Activated CD4-positive, alpha-beta T cell treated with anti-CD3 and anti-CD28 coated beads for 36 hours (primary cell): ENCODE measurements at regions not wholly inside any gene's neighbourhood (a gene's known extent, or its start where the extent isn't known, plus 50 kb on each side); places are given as distances from the start of the nearest gene placed in this dataset.
A peak's percentile ranks its signal among the peaks of the same experiment; 100 is the strongest.

Experiments
- ATAC-seq: fragments of 200-7000 bp; cut with Tn5 transposase; one replicate; pipeline ENCODE4 v1.10.0; 2021; ENCODE audit warnings: mild to moderate bottlenecking, moderate library complexity
- CTCF ChIA-PET: fragments of 350-600 bp; sonication (Branson Sonifier 250); formaldehyde crosslinking; loops from one replicate; lab custom pipeline; 2021; ENCODE audit warnings: antibody characterized with exemption; lab: Charles Lee
- POLR2A ChIA-PET: fragments of 350-600 bp; sonication (Branson Sonifier 250); formaldehyde crosslinking; loops from one replicate; lab custom pipeline; 2021; ENCODE audit warnings: antibody characterized with exemption, inconsistent platforms; lab: Charles Lee
- DNase-seq: peaks from one replicate; pipeline ENCODE4 v3.0.0-alpha.2; 2020
- H3K27ac Mint-ChIP-seq: one replicate; pipeline ENCODE4 v1.8.0; 2021; ENCODE audit warnings: mixed read lengths
- H3K27me3 Mint-ChIP-seq: one replicate; pipeline ENCODE4 v1.8.0; 2021; ENCODE audit warnings: mixed read lengths
- H3K36me3 Mint-ChIP-seq: one replicate; pipeline ENCODE4 v1.8.0; 2021; ENCODE audit warnings: low read depth, mixed read lengths
- H3K4me1 Mint-ChIP-seq: one replicate; pipeline ENCODE4 v1.8.0; 2021; ENCODE audit warnings: mixed read lengths
- H3K4me3 Mint-ChIP-seq: one replicate; pipeline ENCODE4 v1.8.0; 2021; ENCODE audit warnings: mild to moderate bottlenecking, moderate library complexity, mixed read lengths
- H3K9me3 Mint-ChIP-seq: one replicate; pipeline ENCODE4 v1.8.0; 2021; ENCODE audit warnings: low read depth, mixed read lengths
- intact Hi-C, 2 experiments: fragments of 100-400 bp; cut with DNase I in 1 of 2; cut with micrococcal nuclease in 1 of 2; formaldehyde crosslinking; loops; one replicate each; pipeline versions ENCODE4 v1.14.2 to v1.15.1; 2022 to 2024; cut with DNase I, micrococcal nuclease

DNA sequence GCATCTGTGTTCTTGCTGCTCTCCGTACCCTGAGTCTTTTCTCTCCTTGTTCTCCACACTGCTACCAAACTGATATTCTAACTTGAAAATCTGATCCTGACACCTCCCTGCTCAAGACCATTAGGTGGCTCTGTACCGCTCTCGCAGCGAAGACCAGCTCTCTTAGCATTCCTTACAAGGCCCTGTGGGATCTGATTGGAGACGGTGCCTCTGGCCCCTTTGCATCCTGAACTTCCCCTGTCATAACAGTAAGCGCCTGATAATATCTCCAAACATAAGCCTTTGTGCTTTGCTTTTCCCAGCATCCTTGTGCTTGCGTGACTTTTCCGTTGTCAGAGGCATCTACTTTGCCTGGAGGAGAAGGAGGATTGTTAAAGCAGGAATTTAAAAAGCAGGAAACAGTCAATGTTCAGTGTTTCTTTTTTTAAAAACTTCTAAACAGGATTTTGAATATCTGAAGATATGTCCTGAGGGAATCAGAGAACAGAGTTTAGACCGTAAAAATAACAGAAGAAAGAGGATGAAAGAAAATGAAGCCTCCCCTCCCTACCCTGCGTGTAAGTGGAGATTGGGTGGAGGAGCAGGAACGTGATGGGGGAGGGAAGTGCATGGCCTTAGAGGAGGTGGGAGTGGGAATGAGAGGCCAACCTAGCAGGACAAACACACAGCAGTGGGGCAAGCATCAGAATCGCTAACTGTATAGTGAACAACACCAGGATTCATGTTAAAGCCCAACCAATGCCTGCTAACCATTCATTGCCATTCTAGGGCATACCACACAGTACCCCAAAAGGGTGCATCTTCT, 89.2 kb upstream of the STMND1 start:
- H3K27me3 Mint-ChIP-seq = peaks cover 32% of the 10 kb centered on the region
- POLR2A ChIA-PET = no interaction called here

DNA sequence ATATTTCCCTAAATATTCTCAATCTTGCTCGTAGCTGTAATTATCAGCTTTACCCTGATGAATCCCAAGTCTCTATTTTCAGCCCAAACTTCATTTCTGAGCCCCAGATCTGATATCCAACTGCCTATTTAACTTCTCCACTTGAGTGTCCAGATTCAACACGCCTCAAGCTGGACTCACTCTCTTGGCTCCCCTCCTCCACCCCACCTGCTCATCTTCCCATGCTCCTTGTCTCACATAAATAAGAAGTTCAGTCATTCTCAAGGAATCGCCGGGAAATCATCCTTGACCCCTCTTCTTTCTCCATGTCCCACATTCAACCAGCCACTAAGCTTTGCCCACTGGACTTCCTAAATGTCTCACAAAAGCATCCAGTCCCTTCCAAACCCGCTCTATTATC, 89.9 kb upstream of the STMND1 start:
- Mint-ChIP-seq H3K4me3 (no peak overlapping the region), H3K9me3 (peaks cover 8% of the 10 kb centered on the region), H3K4me1 (peaks cover 24% of the 10 kb centered on the region), H3K27ac (no peak overlapping the region), H3K27me3 (peaks cover 31% of the 10 kb centered on the region), H3K36me3 (no peaks in the 10 kb centered on the region)
- POLR2A ChIA-PET = no interaction called here
- intact Hi-C loops = loop anchor here in 1 of 2 experiments (10.0 kb wide), 2 partner anchors 1097 to 1253 kb away; partner anchors contain the start of gene DEK
- DNase-seq (no peak), ATAC-seq (no peak)
- CTCF ChIA-PET = no interaction called here

More for the DNA sequence above, 89.2 kb upstream of the STMND1 start:
- H3K9me3 Mint-ChIP-seq = peaks cover 8% of the 10 kb centered on the region
- ATAC-seq (no peak), DNase-seq (no peak)
- CTCF ChIA-PET = no interaction called here
- H3K4me3 Mint-ChIP-seq = no peak overlapping the region
- intact Hi-C loops = loop anchor here in 1 of 2 experiments (10.0 kb wide), 2 partner anchors 1098 to 1252 kb away; partner anchors contain the start of gene DEK
- H3K36me3 Mint-ChIP-seq = no peaks in the 10 kb centered on the region
- no peak overlapping the region for H3K27ac Mint-ChIP-seq
- H3K4me1 Mint-ChIP-seq = peaks cover 21% of the 10 kb centered on the region

DNA sequence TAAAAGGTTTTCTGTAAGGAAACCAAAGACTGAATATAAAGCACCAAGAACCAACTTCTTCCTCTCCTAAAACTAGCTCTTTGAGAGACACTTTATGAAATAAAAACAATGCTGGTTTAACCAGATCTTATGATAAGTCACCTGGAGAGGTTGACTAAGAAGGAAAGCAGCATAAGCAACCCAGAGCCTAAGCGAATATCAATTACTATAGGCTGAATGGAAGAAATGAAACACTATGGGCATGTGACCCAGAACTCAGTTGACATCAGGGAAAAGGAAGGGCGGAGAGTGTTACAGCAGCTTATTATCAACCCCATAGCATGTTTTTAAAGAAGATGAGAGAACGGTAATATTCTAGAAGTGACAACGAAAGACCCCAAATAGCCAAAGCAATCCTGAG, 94.1 kb upstream of the STMND1 start:
- Mint-ChIP-seq H3K27me3 (peaks cover 37% of the 10 kb centered on the region), H3K27ac (no peak overlapping the region), H3K36me3 (no peaks in the 10 kb centered on the region), H3K9me3 (peaks cover 8% of the 10 kb centered on the region), H3K4me3 (no peak overlapping the region), H3K4me1 (peaks cover 7% of the 10 kb centered on the region)
- CTCF ChIA-PET = interaction anchor here (1.3 kb wide), 1 partner anchor 43 kb away, joined by 3 read pairs; no protein-coding TSS in a partner anchor
- POLR2A ChIA-PET = no interaction called here
- ATAC-seq (peak; percentile 91), DNase-seq (no peak)
- intact Hi-C loops = loop anchor here in 1 of 2 experiments (1.0 kb wide), 1 partner anchor 8 kb away; no protein-coding TSS in a partner anchor

DNA sequence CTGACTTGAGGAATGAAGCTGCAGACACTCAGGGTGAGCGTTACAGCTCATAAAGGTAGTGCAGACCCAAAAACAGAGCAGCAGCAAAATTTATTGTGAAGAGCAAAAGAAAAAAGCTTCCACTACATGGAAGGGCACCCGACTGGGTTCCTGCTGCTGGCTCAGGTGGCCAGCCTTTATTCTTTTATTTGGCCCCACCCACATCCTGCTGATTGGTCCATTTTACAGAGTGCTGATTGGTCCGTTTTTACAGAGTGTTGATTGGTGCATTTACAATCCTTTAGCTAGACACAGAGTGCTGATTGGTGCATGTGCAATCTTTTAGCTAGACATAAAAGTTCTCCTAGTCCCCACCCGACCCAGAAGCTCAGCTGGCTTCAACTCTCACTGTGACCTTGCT, 95.3 kb upstream of the STMND1 start:
- H3K4me1 Mint-ChIP-seq = peaks cover 7% of the 10 kb centered on the region
- ATAC-seq (no peak), DNase-seq (no peak)
- H3K4me3 Mint-ChIP-seq = no peak overlapping the region
- intact Hi-C loops = no loop called here
- POLR2A ChIA-PET = interaction anchor here (0.6 kb wide), 1 partner anchor 592 kb away, joined by 3 read pairs; no protein-coding TSS in a partner anchor
- no peaks in the 10 kb centered on the region for H3K36me3 Mint-ChIP-seq
- H3K27ac Mint-ChIP-seq = no peak overlapping the region
- peaks cover 47% of the 10 kb centered on the region for H3K27me3 Mint-ChIP-seq
- CTCF ChIA-PET = interaction anchor here (0.6 to 1.3 kb wide), 2 partner anchors 41 to 563 kb away, joined by 3 read pairs; no protein-coding TSS in a partner anchor
- H3K9me3 Mint-ChIP-seq = peaks cover 8% of the 10 kb centered on the region

DNA sequence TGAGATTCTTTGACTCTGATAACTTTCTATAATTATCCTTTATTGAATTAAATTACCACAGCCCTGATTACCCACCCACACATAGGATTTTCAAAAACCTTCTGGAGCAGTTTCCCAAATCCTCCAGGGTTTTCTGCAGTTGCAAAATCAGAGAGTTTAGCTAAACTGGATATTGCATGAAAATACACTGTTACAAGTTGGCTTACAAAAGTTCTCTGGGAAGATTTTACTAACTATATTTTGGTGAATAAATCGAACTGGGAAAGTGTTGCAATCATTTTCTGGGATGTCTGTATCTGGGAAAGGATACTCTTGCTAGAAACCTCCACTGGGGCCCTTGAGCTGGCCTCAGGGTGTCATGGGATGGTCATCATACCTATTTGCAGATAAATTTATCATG, 97.6 kb upstream of the STMND1 start:
- Mint-ChIP-seq H3K27me3 (peaks cover 53% of the 10 kb centered on the region), H3K9me3 (peaks cover 8% of the 10 kb centered on the region), H3K27ac (no peak overlapping the region), H3K4me3 (no peak overlapping the region), H3K4me1 (peaks cover 7% of the 10 kb centered on the region), H3K36me3 (no peaks in the 10 kb centered on the region)
- intact Hi-C loops = no loop called here
- ChIA-PET CTCF (interaction anchor here (1.5 kb wide), 1 partner anchor 25 kb away, joined by 3 read pairs; no protein-coding TSS in a partner anchor), POLR2A (no interaction called here)
- ATAC-seq (no peak), DNase-seq (no peak)

DNA sequence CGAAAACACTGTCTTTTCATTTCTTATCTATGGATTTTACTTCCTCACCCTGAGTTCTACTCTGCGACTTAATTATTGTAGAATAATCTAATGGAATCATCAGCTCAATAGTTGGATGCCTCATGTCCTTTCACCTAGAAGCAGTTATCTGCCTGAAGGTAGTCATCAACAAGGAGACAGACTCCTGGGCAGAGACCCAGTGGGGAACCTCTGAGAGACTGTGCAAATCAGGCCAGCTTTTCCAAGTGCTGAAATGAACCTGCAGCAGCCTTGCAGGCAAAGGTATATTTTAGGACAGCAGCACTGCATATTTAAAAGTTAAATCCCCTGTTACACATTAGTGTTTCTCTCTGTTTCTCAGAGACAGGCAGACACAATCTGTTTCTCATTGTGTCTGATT, 99.7 kb upstream of the STMND1 start:
- H3K36me3 Mint-ChIP-seq = no peaks in the 10 kb centered on the region
- H3K4me3 Mint-ChIP-seq = no peak overlapping the region
- no peak overlapping the region for H3K27ac Mint-ChIP-seq
- intact Hi-C loops = no loop called here
- H3K27me3 Mint-ChIP-seq = peaks cover 64% of the 10 kb centered on the region
- DNase-seq = no peak
- no peaks in the 10 kb centered on the region for H3K9me3 Mint-ChIP-seq
- ATAC-seq = no peak
- no peaks in the 10 kb centered on the region for H3K4me1 Mint-ChIP-seq
- ChIA-PET POLR2A (no interaction called here), CTCF (interaction anchor here (0.8 kb wide), 1 partner anchor 13 kb away, joined by 3 read pairs; no protein-coding TSS in a partner anchor)

DNA sequence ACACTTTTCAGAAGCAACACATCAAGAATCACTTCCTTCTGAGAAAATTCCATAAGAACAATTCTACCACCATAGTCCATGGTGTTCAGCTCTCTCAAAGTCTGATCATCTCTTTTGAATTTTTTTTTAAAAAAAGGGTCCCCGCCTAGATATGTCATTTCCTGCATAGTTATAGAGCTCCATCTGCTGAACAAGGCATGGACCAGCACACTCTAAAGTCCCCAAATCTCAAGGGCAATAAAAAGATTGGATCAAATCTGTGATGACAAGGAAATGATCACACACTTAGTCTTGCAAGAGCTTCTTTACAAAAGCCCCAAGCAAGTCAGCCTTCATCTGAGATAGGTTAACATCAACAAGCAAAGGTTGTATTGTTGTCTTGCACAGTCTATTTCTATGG, 100.7 kb upstream of the STMND1 start:
- H3K27me3 Mint-ChIP-seq = peaks cover 71% of the 10 kb centered on the region
- DNase-seq (no peak), ATAC-seq (no peak)
- H3K27ac Mint-ChIP-seq = no peak overlapping the region
- CTCF ChIA-PET = interaction anchor here (0.8 kb wide), 1 partner anchor 14 kb away, joined by 3 read pairs; no protein-coding TSS in a partner anchor
- H3K4me1 Mint-ChIP-seq = no peaks in the 10 kb centered on the region
- H3K36me3 Mint-ChIP-seq = no peaks in the 10 kb centered on the region
- no peak overlapping the region for H3K4me3 Mint-ChIP-seq
- intact Hi-C loops = no loop called here
- POLR2A ChIA-PET = no interaction called here
- H3K9me3 Mint-ChIP-seq = no peaks in the 10 kb centered on the region

DNA sequence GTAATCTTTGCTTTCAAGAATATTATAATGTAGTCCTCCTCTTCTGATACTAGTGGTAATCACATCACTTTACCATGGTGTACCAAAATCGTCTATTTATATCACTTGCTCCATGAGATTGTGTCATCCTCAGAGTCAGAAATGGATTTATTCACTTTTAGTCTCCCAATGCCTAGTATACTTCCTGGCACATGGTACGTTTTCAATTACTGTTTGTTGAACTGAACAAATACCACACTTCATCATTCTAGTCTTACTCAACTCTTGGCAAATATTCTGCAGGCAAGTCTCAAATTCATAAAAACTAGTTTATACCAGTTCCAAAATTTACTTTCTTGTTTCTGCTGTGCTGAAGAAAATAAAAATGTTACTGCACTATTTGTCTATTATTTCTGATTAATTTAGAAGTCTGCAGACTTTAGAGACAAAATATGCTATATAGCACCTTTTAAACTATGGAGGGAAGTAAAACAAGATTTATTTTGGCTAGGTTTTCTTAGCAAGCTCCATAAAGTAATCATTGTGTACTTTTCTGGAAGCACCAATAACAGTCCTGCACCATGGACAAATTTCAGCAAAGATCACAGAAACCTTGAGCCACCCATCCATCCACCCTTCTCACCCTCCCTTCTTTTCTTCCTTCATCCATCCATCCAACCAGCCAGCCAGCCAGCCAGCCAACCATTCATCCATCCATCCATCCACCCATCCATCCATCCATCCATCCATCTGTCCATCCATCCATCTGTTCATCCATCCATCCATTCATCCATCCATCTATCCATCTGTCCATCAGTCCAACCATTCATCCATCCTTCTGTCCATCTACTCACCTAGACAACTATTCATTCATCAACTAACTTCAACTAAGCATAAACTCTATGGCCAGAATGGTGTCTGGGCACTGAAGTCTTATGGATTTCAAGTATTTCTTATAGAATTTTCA, 102.1 kb upstream of the STMND1 start:
- H3K9me3 Mint-ChIP-seq = no peaks in the 10 kb centered on the region
- no peaks in the 10 kb centered on the region for H3K36me3 Mint-ChIP-seq
- no peak for ATAC-seq
- no peak overlapping the region for H3K4me3 Mint-ChIP-seq
- H3K27me3 Mint-ChIP-seq = peaks cover 75% of the 10 kb centered on the region
- no peaks in the 10 kb centered on the region for H3K4me1 Mint-ChIP-seq
- no peak overlapping the region for H3K27ac Mint-ChIP-seq
- ChIA-PET POLR2A (no interaction called here), CTCF (interaction anchor here (1.6 kb wide), 1 partner anchor 9 kb away, joined by 3 read pairs; no protein-coding TSS in a partner anchor)
- intact Hi-C loops = no loop called here
- no peak for DNase-seq

DNA sequence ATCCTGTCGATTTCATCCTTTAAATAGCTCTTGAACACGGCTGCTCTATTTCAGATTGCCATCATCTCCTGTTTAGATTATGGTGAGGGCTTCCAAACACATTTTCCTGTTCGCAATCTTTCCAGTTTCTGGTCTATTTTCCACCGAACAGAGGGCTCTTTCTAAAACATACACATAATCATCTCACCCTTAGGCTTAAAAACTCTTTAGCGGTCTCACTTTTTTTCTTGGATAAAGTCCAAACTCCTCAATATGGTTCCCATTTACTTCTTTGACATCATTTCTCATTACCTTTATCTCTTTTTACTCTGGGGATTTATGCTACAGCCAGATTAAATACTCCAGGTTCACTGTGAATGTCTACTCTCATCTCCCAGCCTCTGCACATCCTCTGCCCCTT, 103.4 kb upstream of the STMND1 start:
- no peak overlapping the region for H3K27ac Mint-ChIP-seq
- ChIA-PET CTCF (interaction anchor here (1.1 to 1.6 kb wide), 2 partner anchors 8 to 88 kb away, joined by 3 read pairs; no protein-coding TSS in a partner anchor), POLR2A (no interaction called here)
- H3K4me3 Mint-ChIP-seq = no peak overlapping the region
- DNase-seq (no peak), ATAC-seq (no peak)
- H3K4me1 Mint-ChIP-seq = no peaks in the 10 kb centered on the region
- peaks cover 72% of the 10 kb centered on the region for H3K27me3 Mint-ChIP-seq
- no peaks in the 10 kb centered on the region for H3K36me3 Mint-ChIP-seq
- intact Hi-C loops = no loop called here
- no peaks in the 10 kb centered on the region for H3K9me3 Mint-ChIP-seq

DNA sequence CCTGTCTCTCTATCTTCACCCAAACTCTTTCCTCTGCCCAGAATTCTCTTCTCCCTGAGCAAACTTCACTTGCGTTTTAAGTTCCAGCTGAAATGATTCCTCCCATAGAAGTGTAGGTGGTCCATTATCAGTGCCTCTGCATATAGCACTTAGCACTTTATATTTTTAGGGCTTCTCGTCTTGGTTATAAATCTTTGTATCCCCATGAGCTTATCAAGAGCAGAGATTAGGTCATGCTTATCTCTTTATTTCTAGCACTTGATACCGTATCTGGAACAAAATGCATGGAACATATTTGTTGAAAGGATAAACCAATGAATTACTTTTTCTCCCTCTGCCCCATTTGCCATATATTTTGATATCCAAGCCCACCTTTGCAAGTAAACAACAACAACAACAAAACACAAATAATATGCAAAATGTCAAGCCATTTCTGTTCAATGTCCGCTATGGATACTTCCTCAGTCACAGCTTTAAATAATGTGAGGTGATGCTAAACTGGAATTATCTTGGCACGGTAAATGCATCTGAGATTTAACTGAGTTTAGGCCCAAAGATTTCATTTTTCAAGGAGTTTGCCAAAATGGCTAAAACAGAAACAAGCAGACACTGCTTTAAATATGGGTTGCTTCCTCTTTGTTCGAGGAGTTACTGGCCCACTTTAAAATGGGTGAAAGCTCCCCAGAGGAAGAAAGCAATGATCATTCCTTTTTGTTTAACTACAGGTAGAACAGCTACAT, 106.2 kb upstream of the STMND1 start:
- no peak for ATAC-seq
- Mint-ChIP-seq H3K36me3 (no peaks in the 10 kb centered on the region), H3K9me3 (no peaks in the 10 kb centered on the region), H3K4me3 (no peak overlapping the region), H3K27ac (no peak overlapping the region), H3K27me3 (peaks cover 61% of the 10 kb centered on the region), H3K4me1 (no peaks in the 10 kb centered on the region)
- intact Hi-C loops = no loop called here
- ChIA-PET CTCF (interaction anchor here (0.8 kb wide), 1 partner anchor 432 kb away, joined by 3 read pairs; no protein-coding TSS in a partner anchor), POLR2A (no interaction called here)
- no peak for DNase-seq
